Keratinocyte (primary cell): ENCODE measurements at regions not wholly inside any gene's neighbourhood (a gene's known extent, or its start where the extent isn't known, plus 50 kb on each side); places are given as distances from the start of the nearest gene placed in this dataset.

Source experiments
- DNase-seq: peaks from one replicate; pipeline ENCODE4 v3.0.0-alpha.2; 2011; ENCODE audit warnings: low read depth, missing footprints, low spot score
- FAIRE-seq: peaks from 2 replicates; lab custom pipeline; 2011; peaks lifted over from hg19 to GRCh38; lab: Jason Lieb, UNC
- H2AFZ ChIP-seq: 2 replicates; pipeline ENCODE4 v1.6.0; 2012; ENCODE audit warnings: low read length, control low read depth, inconsistent platforms; ENCODE audit not compliant: control insufficient read depth
- H3K27ac ChIP-seq: 2 replicates; pipeline ENCODE4 v1.5.1; 2011; ENCODE audit warnings: low read length; ENCODE audit not compliant: control insufficient read depth, insufficient read depth
- H3K27me3 ChIP-seq: 3 replicates; pipeline ENCODE4 v1.6.0; 2011; ENCODE audit warnings: low read length; ENCODE audit not compliant: control insufficient read depth, insufficient read depth; ENCODE audit errors: extremely low read depth
- H3K36me3 ChIP-seq, 2 experiments: 2 replicates in 1 of 2; 3 replicates in 1 of 2; pipeline ENCODE4 v1.5.1; 2011; ENCODE audit warnings: low read length in 2 of 2, mild to moderate bottlenecking in 1 of 2; ENCODE audit not compliant: control insufficient read depth in 2 of 2, insufficient read depth in 2 of 2; ENCODE audit errors: extremely low read depth in 1 of 2
- H3K4me1 ChIP-seq: 3 replicates; pipeline ENCODE4 v1.5.1; 2011; ENCODE audit warnings: low read length; ENCODE audit not compliant: control insufficient read depth, insufficient read depth; ENCODE audit errors: extremely low read depth
- H3K4me2 ChIP-seq: 3 replicates; pipeline ENCODE4 v1.6.0; 2011; ENCODE audit warnings: low read depth, low read length; ENCODE audit not compliant: control insufficient read depth, insufficient read depth; ENCODE audit errors: extremely low read depth
- H3K4me3 ChIP-seq, 3 experiments: fragments of 200-600 bp in 1 of 3; sonication (generic) in 1 of 3; 2 replicates in 2 of 3; 3 replicates in 1 of 3; pipeline ENCODE4 v1.5.1; 2011 to 2016; ENCODE audit warnings: low read length in 3 of 3, mild to moderate bottlenecking in 3 of 3, control low read depth in 2 of 3, inconsistent platforms in 1 of 3, low read depth in 1 of 3, mixed read lengths in 1 of 3, mixed run types in 1 of 3, moderate library complexity in 1 of 3; ENCODE audit not compliant: control insufficient read depth in 2 of 3, insufficient read depth in 2 of 3; ENCODE audit errors: extremely low read depth in 1 of 3
- H3K79me2 ChIP-seq: 2 replicates; pipeline ENCODE4 v1.6.0; 2012; ENCODE audit warnings: low read length; ENCODE audit not compliant: control insufficient read depth, insufficient read depth
- H3K9ac ChIP-seq: 3 replicates; pipeline ENCODE4 v1.6.0; 2011; ENCODE audit warnings: low read length; ENCODE audit not compliant: control insufficient read depth, insufficient read depth; ENCODE audit errors: extremely low read depth
- H3K9me1 ChIP-seq: 3 replicates; pipeline ENCODE4 v1.6.0; 2011; ENCODE audit warnings: low read length; ENCODE audit not compliant: control insufficient read depth, insufficient read depth; ENCODE audit errors: extremely low read depth
- H3K9me3 ChIP-seq: 2 replicates; pipeline ENCODE4 v1.5.1; 2012; ENCODE audit warnings: low read depth, low read length; ENCODE audit not compliant: control insufficient read depth
- H4K20me1 ChIP-seq: 3 replicates; pipeline ENCODE4 v1.6.0; 2011; ENCODE audit warnings: low read length; ENCODE audit not compliant: control insufficient read depth, insufficient read depth; ENCODE audit errors: extremely low read depth
- CTCF ChIP-seq, 3 experiments: IDR thresholded peaks in 1 of 3; conservative IDR thresholded peaks in 1 of 3; optimal IDR thresholded peaks in 1 of 3; 2 replicates in 2 of 3; 3 replicates in 1 of 3; pipeline versions ENCODE3 to v1.5.1; 2011; ENCODE audit warnings: low read length in 3 of 3, mild to moderate bottlenecking in 3 of 3, moderate library complexity in 2 of 3, control low read depth in 1 of 3, inconsistent platforms in 1 of 3; ENCODE audit not compliant: insufficient read depth in 2 of 3; ENCODE audit errors: extremely low read depth in 1 of 3
- EZH2 ChIP-seq: IDR thresholded peaks from one replicate; pipeline ENCODE4 v1.6.1; 2012; ENCODE audit warnings: inconsistent platforms, mild to moderate bottlenecking, low read length, moderate library complexity
- dilution Hi-C: fragments of 300-500 bp; cut with MboI; formaldehyde crosslinking; loops from one replicate; pipeline ENCODE4 v1.7.0; 2020; ENCODE audit warnings: low sequenced_read_pairs; ENCODE audit not compliant: extremely low pct_ligation_motif_present

GRCh38 chr14:87491816-87492215, 501.2 kb downstream of the GALC start:
- Histone ChIP-seq H3K36me3 (no peaks in the 10 kb centered on the region), H2AFZ (no peak overlapping the region), H4K20me1 (no peaks in the 10 kb centered on the region), H3K79me2 (no peaks in the 10 kb centered on the region), H3K27me3 (no peaks in the 10 kb centered on the region), H3K4me3 (no peak overlapping the region), H3K9me3 (no peaks in the 10 kb centered on the region), H3K4me1 (no peaks in the 10 kb centered on the region), H3K27ac (peak overlapping the region; percentile 3), H3K4me2 (no peak overlapping the region), H3K9me1 (no peaks in the 10 kb centered on the region), H3K9ac (no peak overlapping the region)
- DNase-seq (peak; percentile 40), FAIRE-seq (peak; percentile 89)
- dilution Hi-C loops: no loop called here
- TF ChIP-seq CTCF (optimal IDR thresholded peaks at IDR 0.05 in 1 of 3, IDR thresholded peaks at IDR 0.05 in 1 of 3, conservative IDR thresholded peaks at IDR 0.05 in 1 of 3; ENCODE audit: extremely low read depth in 1 of 3, insufficient read depth in 2 of 3, low read length in 3 of 3) (no peak), EZH2 (no peak)

DNA sequence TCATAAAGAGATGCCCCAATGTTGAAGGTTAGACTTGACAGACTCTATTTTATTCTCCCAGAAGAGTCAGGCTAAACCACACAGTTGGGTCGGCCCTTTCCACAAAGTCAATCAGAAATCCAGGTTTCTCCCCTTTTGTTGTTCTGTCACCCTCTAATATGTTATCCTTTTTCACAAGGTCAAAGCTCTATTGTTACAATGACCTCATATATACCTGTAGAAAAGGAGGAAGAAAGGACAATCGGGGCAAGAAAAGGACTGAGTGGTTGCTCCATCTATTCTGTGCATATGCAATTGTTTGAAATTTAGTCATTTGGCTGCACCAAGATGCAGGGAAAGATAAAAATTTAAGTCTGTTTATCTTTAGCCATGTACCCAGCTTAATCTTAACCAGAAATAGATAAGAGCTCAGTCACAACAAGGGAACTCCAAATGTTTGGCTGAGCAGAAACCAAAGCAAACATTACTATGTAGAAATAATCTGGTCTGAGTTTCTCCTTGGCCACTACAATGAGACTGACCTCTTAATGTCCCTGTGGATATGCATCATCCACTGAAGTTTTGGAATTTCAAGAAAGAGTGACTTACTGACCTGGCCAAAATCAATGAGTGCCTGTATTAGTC, 503.7 kb downstream of the GALC start:
- Histone ChIP-seq H4K20me1 (no peaks in the 10 kb centered on the region), H3K4me2 (no peak overlapping the region), H2AFZ (no peak overlapping the region), H3K27ac (no peak overlapping the region), H3K9me1 (no peaks in the 10 kb centered on the region), H3K4me3 (no peak overlapping the region), H3K36me3 (no peaks in the 10 kb centered on the region), H3K9ac (no peak overlapping the region), H3K9me3 (no peaks in the 10 kb centered on the region), H3K27me3 (no peaks in the 10 kb centered on the region), H3K4me1 (no peaks in the 10 kb centered on the region), H3K79me2 (no peaks in the 10 kb centered on the region)
- DNase-seq (no peak), FAIRE-seq (no peak)
- TF ChIP-seq CTCF (optimal IDR thresholded peaks at IDR 0.05 in 1 of 3, IDR thresholded peaks at IDR 0.05 in 1 of 3, conservative IDR thresholded peaks at IDR 0.05 in 1 of 3; ENCODE audit: extremely low read depth in 1 of 3, insufficient read depth in 2 of 3, low read length in 3 of 3): no peak
- dilution Hi-C loops: no loop called here
